ENCODE measurements at regions not wholly inside any gene's neighbourhood (a gene's known extent, or its start where the extent isn't known, plus 50 kb on each side); places are given as distances from the start of the nearest gene placed in this dataset.

DNA sequence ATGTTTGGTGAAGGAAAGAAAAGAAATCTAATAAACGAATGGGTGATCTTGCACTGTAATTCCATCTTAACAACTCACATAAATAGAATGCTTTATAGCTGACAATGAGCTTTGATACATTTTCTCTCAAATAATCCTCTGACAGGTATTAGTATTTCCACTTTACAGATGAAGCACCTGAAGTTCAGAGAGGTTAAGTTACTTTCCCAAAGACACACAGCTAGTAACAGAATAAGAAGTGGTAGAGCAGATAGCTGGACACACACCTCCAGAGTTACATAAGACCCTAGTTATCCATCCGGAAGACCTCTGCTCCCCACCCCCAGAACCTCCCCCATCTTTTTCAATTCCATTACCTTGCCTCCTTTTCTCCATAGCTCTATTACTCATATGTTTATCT lies 213.3 kb upstream of the ZC3H12A start:
- Histone ChIP-seq H3K9me3 (ENCODE audit: severe bottlenecking) (no peaks in the 10 kb centered on the region), H3K27me3 (ENCODE audit: insufficient read depth, low read depth, severe bottlenecking) (no peaks in the 10 kb centered on the region), H3K27ac (no peak overlapping the region), H3K4me3 (ENCODE audit: low read depth, low read length) (no peak overlapping the region), H3K36me3 (no peaks in the 10 kb centered on the region)
- TF ChIP-seq, protein P1, sequence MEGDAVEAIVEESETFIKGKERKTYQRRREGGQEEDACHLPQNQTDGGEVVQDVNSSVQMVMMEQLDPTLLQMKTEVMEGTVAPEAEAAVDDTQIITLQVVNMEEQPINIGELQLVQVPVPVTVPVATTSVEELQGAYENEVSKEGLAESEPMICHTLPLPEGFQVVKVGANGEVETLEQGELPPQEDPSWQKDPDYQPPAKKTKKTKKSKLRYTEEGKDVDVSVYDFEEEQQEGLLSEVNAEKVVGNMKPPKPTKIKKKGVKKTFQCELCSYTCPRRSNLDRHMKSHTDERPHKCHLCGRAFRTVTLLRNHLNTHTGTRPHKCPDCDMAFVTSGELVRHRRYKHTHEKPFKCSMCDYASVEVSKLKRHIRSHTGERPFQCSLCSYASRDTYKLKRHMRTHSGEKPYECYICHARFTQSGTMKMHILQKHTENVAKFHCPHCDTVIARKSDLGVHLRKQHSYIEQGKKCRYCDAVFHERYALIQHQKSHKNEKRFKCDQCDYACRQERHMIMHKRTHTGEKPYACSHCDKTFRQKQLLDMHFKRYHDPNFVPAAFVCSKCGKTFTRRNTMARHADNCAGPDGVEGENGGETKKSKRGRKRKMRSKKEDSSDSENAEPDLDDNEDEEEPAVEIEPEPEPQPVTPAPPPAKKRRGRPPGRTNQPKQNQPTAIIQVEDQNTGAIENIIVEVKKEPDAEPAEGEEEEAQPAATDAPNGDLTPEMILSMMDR (IDR thresholded peaks at IDR 0.05; ENCODE audit: low read depth, low read length) = no peak
- no peak for DNase-seq

DNA sequence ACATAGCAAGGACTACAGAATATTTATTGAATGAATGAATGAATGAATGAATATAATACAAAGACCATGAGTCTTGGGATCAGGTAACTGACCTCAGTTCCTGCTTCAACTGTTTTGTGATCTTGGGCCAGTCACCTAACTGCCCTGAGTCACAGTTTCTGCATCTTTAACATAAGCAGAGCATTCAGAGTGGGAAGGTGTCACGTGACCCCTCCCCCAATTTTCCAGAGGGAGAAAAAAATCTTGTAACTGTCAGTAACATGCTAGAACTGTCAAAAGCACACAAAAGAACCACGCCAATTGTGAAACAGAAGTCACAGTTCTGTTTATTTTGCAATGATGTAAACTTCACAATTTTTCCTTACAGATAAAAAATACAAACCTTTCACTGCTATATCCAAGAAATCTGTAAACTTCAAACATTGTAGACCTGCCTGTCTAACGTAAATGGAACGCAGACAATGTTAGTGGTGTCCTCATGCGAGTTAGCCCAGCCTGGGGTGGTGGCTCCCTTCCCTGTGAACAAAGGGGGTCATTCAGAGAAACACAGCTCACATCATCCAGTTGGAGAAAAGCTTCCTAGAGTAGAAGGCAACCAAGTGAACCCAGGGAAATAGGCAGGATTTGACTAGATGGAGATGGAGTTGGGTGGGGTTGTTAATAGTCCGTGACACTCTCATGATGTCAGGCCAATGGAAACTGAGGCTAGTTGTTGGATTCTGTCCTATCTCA lies 211.8 kb upstream of the ZC3H12A start:
- no peak overlapping the region for H3K27ac ChIP-seq
- H3K4me3 ChIP-seq (ENCODE audit: low read depth, low read length) = no peak overlapping the region
- no peaks in the 10 kb centered on the region for H3K36me3 ChIP-seq
- no peaks in the 10 kb centered on the region for H3K9me3 ChIP-seq (ENCODE audit: severe bottlenecking)
- no peaks in the 10 kb centered on the region for H3K27me3 ChIP-seq (ENCODE audit: insufficient read depth, low read depth, severe bottlenecking)
- DNase-seq = no peak
- TF ChIP-seq, protein P1 (IDR thresholded peaks at IDR 0.05; ENCODE audit: low read depth, low read length) = no peak

DNA sequence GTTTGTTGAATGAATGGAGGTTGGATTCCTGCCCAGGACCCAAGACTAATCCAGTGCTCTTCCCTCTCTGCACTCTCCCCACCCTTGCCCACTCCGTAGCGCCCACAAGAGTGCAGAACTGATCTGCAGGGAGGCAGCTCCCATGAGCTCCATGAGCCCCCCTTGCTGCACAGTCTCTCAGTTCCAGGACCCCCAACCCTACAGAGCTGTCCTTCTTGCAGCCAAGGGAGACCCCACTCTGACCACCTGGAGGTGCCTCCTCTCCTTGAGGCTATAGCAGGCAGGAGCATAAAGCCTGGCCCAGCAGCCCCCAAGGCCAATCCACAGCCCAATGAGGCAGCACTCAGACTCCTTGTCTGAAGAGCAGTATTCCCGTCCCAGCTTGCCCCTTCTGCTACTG lies 209.2 kb upstream of the ZC3H12A start:
- H3K9me3 ChIP-seq (ENCODE audit: severe bottlenecking) = no peaks in the 10 kb centered on the region
- H3K27ac ChIP-seq = no peak overlapping the region
- TF ChIP-seq, protein P1 (IDR thresholded peaks at IDR 0.05; ENCODE audit: low read depth, low read length) = no peak
- DNase-seq = no peak
- no peaks in the 10 kb centered on the region for H3K36me3 ChIP-seq
- no peaks in the 10 kb centered on the region for H3K27me3 ChIP-seq (ENCODE audit: insufficient read depth, low read depth, severe bottlenecking)
- no peak overlapping the region for H3K4me3 ChIP-seq (ENCODE audit: low read depth, low read length)

DNA sequence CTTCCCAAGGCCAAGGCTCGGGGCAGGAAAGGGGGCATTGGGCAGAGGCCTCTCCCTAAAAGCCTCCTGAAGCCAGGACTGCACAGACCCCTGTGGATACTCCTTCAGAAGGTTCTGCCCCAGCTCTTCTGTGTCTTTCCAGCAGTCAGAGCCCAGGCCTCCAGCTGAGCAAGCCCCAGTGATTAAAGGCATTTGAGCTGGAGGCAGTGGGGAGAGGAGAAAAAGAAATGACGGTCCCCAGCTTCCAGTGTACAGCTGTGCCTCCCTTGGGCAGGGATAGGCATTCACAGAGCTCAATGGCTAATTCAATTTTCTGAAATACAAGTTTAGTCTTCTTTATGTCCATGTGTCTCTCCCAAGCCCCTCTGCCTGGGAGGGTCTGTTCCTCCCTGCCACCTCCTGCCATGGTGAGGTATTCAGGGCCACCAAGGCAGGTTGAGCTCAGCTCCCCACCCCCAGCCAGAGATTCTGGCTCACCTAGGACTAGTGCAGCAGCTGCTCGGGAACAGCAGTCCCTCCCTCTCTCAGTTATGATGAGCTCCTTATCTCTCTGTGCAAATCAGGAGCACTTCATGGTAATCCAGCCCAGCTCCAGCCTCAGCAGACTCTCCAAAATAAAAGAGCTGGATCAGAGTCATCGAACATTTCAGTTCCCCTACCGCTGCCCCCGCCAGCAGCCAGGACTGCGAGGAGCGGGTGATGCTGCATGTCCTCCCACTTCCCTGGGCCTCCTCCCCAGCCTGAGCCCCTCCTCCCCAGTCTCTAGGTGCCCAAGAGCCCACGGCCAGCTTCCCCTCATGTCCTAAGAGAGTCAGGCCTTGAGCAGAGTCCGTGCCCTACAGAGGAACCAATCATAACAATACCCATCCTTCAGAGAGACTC lies 208.4 kb upstream of the ZC3H12A start:
- no peaks in the 10 kb centered on the region for H3K36me3 ChIP-seq
- no peaks in the 10 kb centered on the region for H3K9me3 ChIP-seq (ENCODE audit: severe bottlenecking)
- peak; percentile 48 for DNase-seq
- H3K4me3 ChIP-seq (ENCODE audit: low read depth, low read length) = no peak overlapping the region
- TF ChIP-seq, protein P1 (IDR thresholded peaks at IDR 0.05; ENCODE audit: low read depth, low read length) = no peak
- no peaks in the 10 kb centered on the region for H3K27me3 ChIP-seq (ENCODE audit: insufficient read depth, low read depth, severe bottlenecking)
- H3K27ac ChIP-seq = no peak overlapping the region

DNA sequence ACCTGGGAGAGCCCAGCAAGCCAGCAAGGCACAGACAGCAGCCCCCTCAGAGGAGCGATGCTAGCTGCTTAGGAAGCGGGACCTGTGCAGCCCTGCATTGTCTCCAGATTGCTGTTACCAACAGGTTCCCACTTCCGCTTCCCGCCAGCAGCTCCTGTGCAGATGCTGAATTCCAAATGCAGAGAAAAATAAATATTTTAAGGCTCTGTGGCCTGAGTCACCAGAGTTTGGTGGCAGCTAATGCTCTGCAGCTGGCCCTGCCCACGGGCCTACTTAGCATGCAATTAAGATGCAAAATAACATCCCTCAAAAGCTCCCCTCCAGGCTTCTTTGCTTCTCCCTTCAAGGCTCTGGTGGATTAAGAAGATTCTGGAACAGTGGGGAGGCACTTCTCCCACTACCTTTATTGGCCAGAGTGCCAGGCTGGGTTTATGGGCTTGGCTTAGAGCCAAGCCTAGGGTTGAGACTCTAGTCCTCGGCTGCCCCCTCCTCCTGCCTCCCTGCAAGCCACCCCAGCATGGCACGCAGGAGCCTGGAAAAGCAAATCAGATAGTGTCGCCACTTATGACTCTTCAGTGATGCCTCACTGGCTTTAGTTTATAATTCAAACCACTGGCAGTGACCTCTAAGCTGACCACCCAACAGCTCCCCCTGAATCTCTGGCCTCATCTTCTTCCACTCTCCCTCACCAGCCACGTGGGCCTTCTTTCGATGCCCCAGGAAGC lies 207.1 kb upstream of the ZC3H12A start:
- H3K4me3 ChIP-seq (ENCODE audit: low read depth, low read length) = no peak overlapping the region
- TF ChIP-seq, protein P1 (IDR thresholded peaks at IDR 0.05; ENCODE audit: low read depth, low read length) = no peak
- H3K27ac ChIP-seq = no peak overlapping the region
- no peaks in the 10 kb centered on the region for H3K9me3 ChIP-seq (ENCODE audit: severe bottlenecking)
- H3K27me3 ChIP-seq (ENCODE audit: insufficient read depth, low read depth, severe bottlenecking) = no peaks in the 10 kb centered on the region
- no peak for DNase-seq
- no peaks in the 10 kb centered on the region for H3K36me3 ChIP-seq

All from WERI-Rb-1 (cell line).